ENCODE measurements at regions not wholly inside any gene's neighbourhood (a gene's known extent, or its start where the extent isn't known, plus 50 kb on each side); places are given as distances from the start of the nearest gene placed in this dataset.
A peak's percentile ranks its signal among the peaks of the same experiment; 100 is the strongest.

GRCh38 chr1:234908571-234908970, 220.1 kb downstream of the TOMM20 start:
- Histone ChIP-seq H3K27me3 (ENCODE audit: control insufficient read depth, insufficient read depth, low read length) (no peaks in the 10 kb centered on the region), H3K4me1 (ENCODE audit: control insufficient read depth, insufficient read depth, low read length) (peaks cover 12% of the 10 kb centered on the region), H3K4me3 (ENCODE audit: low read depth, low read length) (no peak overlapping the region), H3K36me3 (ENCODE audit: control insufficient read depth, insufficient read depth, low read length) (no peaks in the 10 kb centered on the region), H3K9me3 (ENCODE audit: control insufficient read depth, insufficient read depth, low read length) (no peaks in the 10 kb centered on the region), H3K27ac (ENCODE audit: low read depth, low read length) (peak overlapping the region; percentile 42)
- 84% methylated on average over 9 of the region's 9 CpGs for WGBS (ENCODE audit: insufficient coverage)
- DNase-seq (ENCODE audit: low read depth in 4 of 6, low spot score in 6 of 6): no peak

GRCh38 chr1:234907940-234908405, 220.7 kb downstream of the TOMM20 start:
- 74% methylated on average over 3 of the region's 6 CpGs for WGBS (ENCODE audit: insufficient coverage)
- peaks cover 9% of the 10 kb centered on the region for H3K4me1 ChIP-seq (ENCODE audit: control insufficient read depth, insufficient read depth, low read length)
- H3K27ac ChIP-seq (ENCODE audit: low read depth, low read length): peak overlapping the region; percentile 42
- peak in 2 of 6 donors; percentile 47 to 51 for DNase-seq (ENCODE audit: low read depth in 4 of 6, low spot score in 6 of 6)
- no peak overlapping the region for H3K4me3 ChIP-seq (ENCODE audit: low read depth, low read length)
- no peaks in the 10 kb centered on the region for H3K9me3 ChIP-seq (ENCODE audit: control insufficient read depth, insufficient read depth, low read length)
- H3K27me3 ChIP-seq (ENCODE audit: control insufficient read depth, insufficient read depth, low read length): no peaks in the 10 kb centered on the region
- no peaks in the 10 kb centered on the region for H3K36me3 ChIP-seq (ENCODE audit: control insufficient read depth, insufficient read depth, low read length)

DNA sequence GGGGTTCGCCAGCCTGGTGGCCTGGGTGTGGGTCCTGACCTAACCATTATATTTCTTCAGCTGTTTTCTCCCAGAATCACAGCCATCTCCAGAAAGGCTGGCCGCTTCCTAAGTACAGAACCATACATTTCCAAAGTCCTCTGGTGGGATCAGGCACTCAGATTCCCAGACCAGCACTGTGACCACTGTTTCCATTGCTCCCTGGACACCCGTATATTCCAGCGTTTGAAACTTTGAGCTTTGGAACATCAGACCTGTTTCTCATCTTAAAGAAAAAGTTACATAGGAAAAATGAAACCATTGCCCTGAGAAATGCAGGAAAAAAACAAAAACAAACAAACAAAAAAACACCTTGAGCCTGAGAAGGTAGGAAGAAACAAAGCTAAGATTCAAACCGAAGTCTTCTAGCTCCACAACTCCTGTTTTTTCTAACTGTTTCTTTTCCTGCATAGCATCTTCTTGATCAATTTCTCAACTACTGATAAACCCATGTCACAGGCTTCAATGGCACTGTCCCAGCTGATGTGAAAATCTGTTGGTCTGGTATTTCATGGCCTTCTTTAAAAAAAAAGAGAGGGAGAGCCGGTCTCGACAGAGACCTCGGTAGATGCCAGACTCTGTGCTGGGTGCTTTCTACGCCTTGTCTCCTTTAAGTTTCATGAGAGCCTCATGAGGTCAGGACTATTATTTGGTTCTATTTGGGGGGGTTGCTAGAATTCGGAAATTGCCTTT, 221.3 kb downstream of the TOMM20 start:
- 75% methylated on average over 8 of the region's 10 CpGs for WGBS (ENCODE audit: insufficient coverage)
- peaks cover 3% of the 10 kb centered on the region for H3K4me1 ChIP-seq (ENCODE audit: control insufficient read depth, insufficient read depth, low read length)
- H3K27ac ChIP-seq (ENCODE audit: low read depth, low read length): peak overlapping the region; percentile 29
- no peak for DNase-seq (ENCODE audit: low read depth in 4 of 6, low spot score in 6 of 6)
- no peaks in the 10 kb centered on the region for H3K27me3 ChIP-seq (ENCODE audit: control insufficient read depth, insufficient read depth, low read length)
- no peaks in the 10 kb centered on the region for H3K36me3 ChIP-seq (ENCODE audit: control insufficient read depth, insufficient read depth, low read length)
- H3K4me3 ChIP-seq (ENCODE audit: low read depth, low read length): no peak overlapping the region
- H3K9me3 ChIP-seq (ENCODE audit: control insufficient read depth, insufficient read depth, low read length): no peaks in the 10 kb centered on the region

DNA sequence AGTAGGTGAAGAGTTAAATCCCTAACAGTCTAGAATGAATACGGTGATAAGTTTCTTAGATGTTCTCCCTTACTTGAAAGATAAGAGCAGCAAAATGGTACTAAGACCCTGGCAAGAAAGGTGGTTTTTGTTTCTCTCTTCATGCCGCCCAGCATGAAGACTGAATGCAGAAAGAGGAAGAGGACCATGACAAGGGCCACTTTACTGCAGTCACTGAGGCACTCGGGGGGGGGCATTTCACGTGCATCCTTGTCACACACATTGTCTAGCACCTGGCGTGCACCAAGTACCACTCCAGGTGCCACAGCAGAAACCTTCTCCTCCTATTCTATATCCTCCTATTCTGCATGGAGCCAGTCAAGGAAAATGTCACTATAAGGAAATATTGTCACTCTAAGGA, 222.0 kb downstream of the TOMM20 start:
- H3K36me3 ChIP-seq (ENCODE audit: control insufficient read depth, insufficient read depth, low read length): no peaks in the 10 kb centered on the region
- H3K27me3 ChIP-seq (ENCODE audit: control insufficient read depth, insufficient read depth, low read length): no peaks in the 10 kb centered on the region
- DNase-seq (ENCODE audit: low read depth in 4 of 6, low spot score in 6 of 6): no peak
- no peak overlapping the region for H3K4me3 ChIP-seq (ENCODE audit: low read depth, low read length)
- H3K4me1 ChIP-seq (ENCODE audit: control insufficient read depth, insufficient read depth, low read length): no peaks in the 10 kb centered on the region
- no peaks in the 10 kb centered on the region for H3K9me3 ChIP-seq (ENCODE audit: control insufficient read depth, insufficient read depth, low read length)
- 93% methylated on average over 4 of the region's 5 CpGs for WGBS (ENCODE audit: insufficient coverage)
- H3K27ac ChIP-seq (ENCODE audit: low read depth, low read length): no peak overlapping the region

- no peak for DNase-seq (ENCODE audit: low read depth in 4 of 6, low spot score in 6 of 6)
- Histone ChIP-seq H3K36me3 (ENCODE audit: control insufficient read depth, insufficient read depth, low read length) (no peaks in the 10 kb centered on the region), H3K27me3 (ENCODE audit: control insufficient read depth, insufficient read depth, low read length) (no peaks in the 10 kb centered on the region), H3K4me3 (ENCODE audit: low read depth, low read length) (no peak overlapping the region), H3K9me3 (ENCODE audit: control insufficient read depth, insufficient read depth, low read length) (no peaks in the 10 kb centered on the region), H3K4me1 (ENCODE audit: control insufficient read depth, insufficient read depth, low read length) (peaks cover 8% of the 10 kb centered on the region), H3K27ac (ENCODE audit: low read depth, low read length) (no peak overlapping the region)
- WGBS (ENCODE audit: insufficient coverage): 85% methylated on average over 4 of the region's 7 CpGs
These were observed 225.7 kb downstream of the TOMM20 start for GRCh38 chr1:234902774-234903547.

GRCh38 chr1:234901491-234902049, 227.1 kb downstream of the TOMM20 start:
- H3K4me1 ChIP-seq (ENCODE audit: control insufficient read depth, insufficient read depth, low read length): peaks cover 15% of the 10 kb centered on the region
- 100% methylated on average over 1 of the region's 10 CpGs for WGBS (ENCODE audit: insufficient coverage)

DNA sequence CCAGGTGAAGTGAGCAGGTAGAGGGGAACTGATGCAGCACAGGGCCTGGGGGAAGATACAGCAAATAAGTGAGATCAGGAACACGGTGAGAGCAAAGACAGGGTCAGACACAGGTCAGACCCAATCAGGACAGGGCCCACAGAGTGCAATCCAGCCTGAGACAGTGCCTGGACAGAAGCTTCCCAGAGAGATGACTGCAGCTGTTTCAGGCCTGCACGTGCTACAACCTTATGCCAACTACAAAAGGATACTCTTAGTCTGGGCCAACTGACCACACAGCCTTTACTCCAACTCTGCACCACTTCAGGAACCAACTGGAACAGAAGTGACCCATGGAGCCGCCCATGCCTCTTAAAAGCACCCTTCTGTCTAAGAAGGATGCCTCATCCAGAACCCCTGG, 228.0 kb downstream of the TOMM20 start:
- peaks cover 15% of the 10 kb centered on the region for H3K4me1 ChIP-seq (ENCODE audit: control insufficient read depth, insufficient read depth, low read length)
- no peaks in the 10 kb centered on the region for H3K9me3 ChIP-seq (ENCODE audit: control insufficient read depth, insufficient read depth, low read length)
- no peaks in the 10 kb centered on the region for H3K27me3 ChIP-seq (ENCODE audit: control insufficient read depth, insufficient read depth, low read length)
- no peak overlapping the region for H3K27ac ChIP-seq (ENCODE audit: low read depth, low read length)
- H3K4me3 ChIP-seq (ENCODE audit: low read depth, low read length): no peak overlapping the region
- no peak for DNase-seq (ENCODE audit: low read depth in 4 of 6, low spot score in 6 of 6)
- no peaks in the 10 kb centered on the region for H3K36me3 ChIP-seq (ENCODE audit: control insufficient read depth, insufficient read depth, low read length)
- WGBS (ENCODE audit: insufficient coverage): 77% methylated on average over 3 of the region's 3 CpGs

More at GRCh38 chr1:234901491-234902049, 227.1 kb downstream of the TOMM20 start:
- Histone ChIP-seq H3K27me3 (ENCODE audit: control insufficient read depth, insufficient read depth, low read length) (no peaks in the 10 kb centered on the region), H3K27ac (ENCODE audit: low read depth, low read length) (no peak overlapping the region), H3K36me3 (ENCODE audit: control insufficient read depth, insufficient read depth, low read length) (no peaks in the 10 kb centered on the region), H3K4me3 (ENCODE audit: low read depth, low read length) (no peak overlapping the region), H3K9me3 (ENCODE audit: control insufficient read depth, insufficient read depth, low read length) (no peaks in the 10 kb centered on the region)
- no peak for DNase-seq (ENCODE audit: low read depth in 4 of 6, low spot score in 6 of 6)

DNA sequence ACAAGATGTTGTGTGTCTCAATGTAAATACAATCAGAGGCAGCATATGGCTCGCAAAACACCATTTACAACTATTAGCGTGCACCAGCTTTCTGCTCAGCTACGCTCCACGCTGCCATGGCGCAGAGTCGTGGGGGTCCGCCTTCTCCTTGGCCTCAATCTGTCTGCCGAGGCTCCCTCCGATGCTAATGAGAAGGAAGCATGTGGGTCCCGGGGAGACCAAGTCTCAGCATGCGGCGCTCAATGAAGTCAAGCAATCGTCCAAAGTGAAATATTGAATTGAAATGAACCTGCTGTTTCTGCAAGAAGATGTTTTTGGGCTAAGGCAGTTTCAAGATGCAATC, 228.9 kb downstream of the TOMM20 start:
- H3K27ac ChIP-seq (ENCODE audit: low read depth, low read length): peak overlapping the region; percentile 26
- WGBS (ENCODE audit: insufficient coverage): 53% methylated on average over 7 of the region's 13 CpGs

DNA sequence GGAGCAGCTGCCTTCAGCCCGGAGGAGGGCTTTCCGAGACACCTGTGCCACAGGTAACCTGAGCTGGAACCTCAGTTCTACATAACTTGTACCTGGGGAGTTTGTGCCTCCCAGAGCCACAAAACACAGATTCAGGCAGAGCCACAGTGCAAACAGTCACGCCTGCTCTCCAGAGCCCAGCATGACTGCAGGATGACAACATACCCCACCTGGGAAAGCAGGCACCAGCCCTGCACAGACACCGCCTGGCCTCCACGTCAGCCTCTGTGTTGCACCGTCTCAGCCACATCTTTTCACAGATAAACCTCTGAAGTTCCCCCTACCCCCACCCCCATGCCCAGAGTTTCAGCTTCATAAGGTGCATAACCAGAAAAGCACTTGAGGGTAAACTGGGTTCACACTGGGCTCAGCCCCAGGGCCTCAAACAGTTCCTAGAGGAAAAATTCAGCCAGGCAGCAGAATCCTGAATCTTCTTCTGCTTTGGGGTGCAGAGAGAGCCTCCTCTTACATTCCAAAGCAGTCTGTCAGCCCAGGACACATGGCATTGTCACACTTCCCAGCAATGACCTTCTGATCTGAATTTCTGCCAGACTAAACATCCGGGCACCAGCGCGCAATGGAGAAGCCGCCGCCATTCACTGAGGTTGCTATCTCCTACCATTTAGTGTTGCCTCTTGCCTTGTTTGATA, 229.5 kb downstream of the TOMM20 start:
- Histone ChIP-seq H3K27me3 (ENCODE audit: control insufficient read depth, insufficient read depth, low read length) (no peaks in the 10 kb centered on the region), H3K36me3 (ENCODE audit: control insufficient read depth, insufficient read depth, low read length) (no peaks in the 10 kb centered on the region), H3K9me3 (ENCODE audit: control insufficient read depth, insufficient read depth, low read length) (no peaks in the 10 kb centered on the region), H3K27ac (ENCODE audit: low read depth, low read length) (peak overlapping the region; percentile 40), H3K4me1 (ENCODE audit: control insufficient read depth, insufficient read depth, low read length) (peaks cover 15% of the 10 kb centered on the region), H3K4me3 (ENCODE audit: low read depth, low read length) (no peak overlapping the region)
- WGBS (ENCODE audit: insufficient coverage): 63% methylated on average over 6 of the region's 11 CpGs
- DNase-seq (ENCODE audit: low read depth in 4 of 6, low spot score in 6 of 6): peak in 1 of 6 donors; percentile 68

More for the DNA sequence above, 228.9 kb downstream of the TOMM20 start:
- Histone ChIP-seq H3K4me3 (ENCODE audit: low read depth, low read length) (no peak overlapping the region), H3K4me1 (ENCODE audit: control insufficient read depth, insufficient read depth, low read length) (peaks cover 15% of the 10 kb centered on the region), H3K27me3 (ENCODE audit: control insufficient read depth, insufficient read depth, low read length) (no peaks in the 10 kb centered on the region), H3K9me3 (ENCODE audit: control insufficient read depth, insufficient read depth, low read length) (no peaks in the 10 kb centered on the region), H3K36me3 (ENCODE audit: control insufficient read depth, insufficient read depth, low read length) (no peaks in the 10 kb centered on the region)
- peak in 2 of 6 donors; percentile 57 to 91 for DNase-seq (ENCODE audit: low read depth in 4 of 6, low spot score in 6 of 6)

Measured in spinal cord (tissue), 9 donors.